ENCODE measurements at regions not wholly inside any gene's neighbourhood (a gene's known extent, or its start where the extent isn't known, plus 50 kb on each side); places are given as distances from the start of the nearest gene placed in this dataset.

- H3K9me3 ChIP-seq (ENCODE audit: control extremely low read depth in 1 of 3, control insufficient read depth in 2 of 3, insufficient read depth in 1 of 3, low read length in 2 of 3) = peaks cover 0 to 5% (median 3%) of the 10 kb centered on the region in 3 donors
- no peaks in the 10 kb centered on the region for H3K4me1 ChIP-seq (ENCODE audit: control insufficient read depth in 2 of 2, insufficient read depth in 2 of 2, low read length in 2 of 2)
- intact Hi-C loops (cut with micrococcal nuclease) = no loop called here
- Mint-ChIP-seq H3K27ac (no peak overlapping the region), H3K4me1 (no peaks in the 10 kb centered on the region), H3K9me3 (ENCODE audit: insufficient read depth) (peaks cover 4% of the 10 kb centered on the region), H3K27me3 (peaks cover 9% of the 10 kb centered on the region), H3K4me3 (no peak overlapping the region)
- no peak overlapping the region for H2AFZ ChIP-seq (ENCODE audit: insufficient read depth, low read depth, low read length, poor library complexity, severe bottlenecking)
- ChIA-PET POLR2A (no interaction called here), CTCF (no interaction called here)
- no peak overlapping the region for H3K4me2 ChIP-seq (replicated peaks; ENCODE audit: low read depth, low read length, poor library complexity, severe bottlenecking)
- 92% methylated on average over 2 of the region's 2 CpGs for WGBS (ENCODE audit: insufficient coverage)
- H4K20me1 ChIP-seq (ENCODE audit: control insufficient read depth, insufficient read depth, low read length, poor library complexity, severe bottlenecking) = no peaks in the 10 kb centered on the region
- H3K9ac ChIP-seq (ENCODE audit: low read length) = no peak overlapping the region
- no peaks in the 10 kb centered on the region for H3K36me3 ChIP-seq (replicated peaks in 1 of 2; ENCODE audit: control extremely low read depth in 1 of 2, control insufficient read depth in 1 of 2, extremely low read depth in 1 of 2, insufficient read depth in 2 of 2, low read length in 1 of 2)
- no peak overlapping the region for H3K4me3 ChIP-seq (ENCODE audit: control extremely low read depth in 1 of 5, extremely low read depth in 1 of 5, insufficient read depth in 1 of 5, low read depth in 2 of 5, low read length in 4 of 5)
- DNase-seq (no peak), ATAC-seq (ENCODE audit: low read depth) (no peak)
- no peaks in the 10 kb centered on the region for H3K27me3 ChIP-seq (replicated peaks in 1 of 4; ENCODE audit: control extremely low read depth in 1 of 4, control insufficient read depth in 3 of 4, insufficient read depth in 4 of 4, low read length in 3 of 4)
- H3K27ac ChIP-seq (ENCODE audit: low read length in 2 of 2) = no peak overlapping the region
- TF ChIP-seq CTCF (IDR thresholded peaks at IDR 0.05) (no peak), EZH2 (IDR thresholded peaks at IDR 0.05; ENCODE audit: borderline replicate concordance, insufficient read depth, low read depth, low read length, poor library complexity, severe bottlenecking) (no peak)
- no peaks in the 10 kb centered on the region for H3K79me2 ChIP-seq (ENCODE audit: control insufficient read depth, insufficient read depth, low read length)
Observed at GRCh38 chr3:16067837-16068471, 106.5 kb upstream of the GALNT15 start.

DNA sequence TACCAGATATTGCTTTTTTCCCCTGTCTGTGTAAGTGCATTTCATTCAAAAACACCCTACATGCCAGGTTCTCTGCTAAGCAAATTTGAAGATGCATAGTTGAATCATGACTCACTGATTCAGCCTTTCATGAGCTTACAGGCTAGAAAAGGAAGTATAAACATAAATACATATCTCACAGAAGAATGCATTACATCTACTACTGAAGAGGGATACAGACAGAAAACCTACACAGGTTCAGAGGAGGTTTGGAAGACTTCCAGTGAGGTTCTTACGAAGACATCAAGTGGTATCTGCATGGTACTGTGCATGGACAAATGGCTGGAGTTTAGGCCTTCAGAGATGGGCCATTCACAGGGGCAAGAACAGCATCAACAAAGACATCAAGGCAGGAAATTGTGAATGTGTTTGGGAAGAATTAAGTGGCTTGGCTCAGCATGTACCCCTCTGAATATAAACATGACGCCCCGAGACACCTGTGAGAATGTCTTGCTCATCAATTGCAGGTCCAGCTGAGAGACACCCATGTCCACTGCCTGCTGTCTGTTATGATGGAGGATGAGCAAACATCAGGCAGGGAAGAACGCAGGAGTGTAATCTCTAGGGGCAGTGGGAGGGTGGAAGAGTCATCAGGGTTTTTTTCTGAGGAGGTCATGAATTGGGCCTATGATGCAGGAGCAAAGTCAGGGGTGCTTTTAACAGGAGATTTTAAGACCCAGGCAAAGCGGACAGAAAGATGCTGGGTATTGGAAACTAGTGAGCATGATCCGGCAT is 105.1 kb upstream of the GALNT15 start:
- Histone ChIP-seq H3K4me3 (ENCODE audit: control extremely low read depth in 1 of 5, extremely low read depth in 1 of 5, insufficient read depth in 1 of 5, low read depth in 2 of 5, low read length in 4 of 5) (no peak overlapping the region), H3K9ac (ENCODE audit: low read length) (no peak overlapping the region), H3K9me3 (ENCODE audit: control extremely low read depth in 1 of 3, control insufficient read depth in 2 of 3, insufficient read depth in 1 of 3, low read length in 2 of 3) (peaks cover 0 to 5% (median 3%) of the 10 kb centered on the region in 3 donors), H3K79me2 (ENCODE audit: control insufficient read depth, insufficient read depth, low read length) (no peaks in the 10 kb centered on the region), H3K36me3 (replicated peaks in 1 of 2; ENCODE audit: control extremely low read depth in 1 of 2, control insufficient read depth in 1 of 2, extremely low read depth in 1 of 2, insufficient read depth in 2 of 2, low read length in 1 of 2) (no peaks in the 10 kb centered on the region), H3K4me2 (replicated peaks; ENCODE audit: low read depth, low read length, poor library complexity, severe bottlenecking) (no peak overlapping the region), H2AFZ (ENCODE audit: insufficient read depth, low read depth, low read length, poor library complexity, severe bottlenecking) (no peak overlapping the region), H3K4me1 (ENCODE audit: control insufficient read depth in 2 of 2, insufficient read depth in 2 of 2, low read length in 2 of 2) (no peaks in the 10 kb centered on the region), H3K27me3 (replicated peaks in 1 of 4; ENCODE audit: control extremely low read depth in 1 of 4, control insufficient read depth in 3 of 4, insufficient read depth in 4 of 4, low read length in 3 of 4) (no peaks in the 10 kb centered on the region), H3K27ac (ENCODE audit: low read length in 2 of 2) (no peak overlapping the region), H4K20me1 (ENCODE audit: control insufficient read depth, insufficient read depth, low read length, poor library complexity, severe bottlenecking) (no peaks in the 10 kb centered on the region)
- POLR2A ChIA-PET = no interaction called here
- Mint-ChIP-seq H3K4me3 (no peak overlapping the region), H3K27me3 (peaks cover 7% of the 10 kb centered on the region), H3K9me3 (ENCODE audit: insufficient read depth) (peaks cover 4% of the 10 kb centered on the region), H3K27ac (no peak overlapping the region), H3K4me1 (no peaks in the 10 kb centered on the region)
- no peak for ATAC-seq (ENCODE audit: low read depth)
- intact Hi-C loops (cut with micrococcal nuclease) = no loop called here
- WGBS (ENCODE audit: insufficient coverage) = 94% methylated on average over 5 of the region's 6 CpGs
- no peak for DNase-seq
- CTCF ChIA-PET = no interaction called here
- no peak for TF ChIP-seq CTCF (IDR thresholded peaks at IDR 0.05)
- no peak for TF ChIP-seq EZH2 (IDR thresholded peaks at IDR 0.05; ENCODE audit: borderline replicate concordance, insufficient read depth, low read depth, low read length, poor library complexity, severe bottlenecking)
